Fibroblast of gingiva (primary cell): ENCODE measurements at regions not wholly inside any gene's neighbourhood (a gene's known extent, or its start where the extent isn't known, plus 50 kb on each side); places are given as distances from the start of the nearest gene placed in this dataset.

Experiments
- DNase-seq: peaks from one replicate; pipeline ENCODE4 v3.0.0-alpha.2; 2011; ENCODE audit warnings: low read depth

- no peak for DNase-seq
These were observed 166.7 kb downstream of the PTPN20 start for GRCh38 chr10:47077941-47078340.

- no peak for DNase-seq
These were observed 167.4 kb downstream of the PTPN20 start for GRCh38 chr10:47078393-47079203.

DNA sequence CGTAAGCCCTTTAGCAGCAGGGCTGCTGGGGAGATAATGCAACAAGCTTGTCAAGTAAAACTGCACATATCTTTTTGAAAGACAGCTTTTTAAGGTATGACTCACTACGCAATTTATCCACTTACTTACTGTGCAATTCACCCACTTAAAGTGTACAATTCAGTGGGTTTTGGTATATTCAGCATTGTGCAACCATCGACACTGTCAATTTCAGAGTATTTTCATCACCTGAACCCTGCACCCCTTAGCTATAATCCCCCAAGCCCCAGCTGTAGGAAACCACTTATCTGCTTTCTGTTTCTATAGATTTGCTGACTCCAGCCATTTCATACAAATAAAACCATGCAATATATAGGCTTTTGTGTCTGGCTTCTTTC, 168.0 kb downstream of the PTPN20 start:
- no peak for DNase-seq

- no peak for DNase-seq
These were observed 170.0 kb downstream of the PTPN20 start for GRCh38 chr10:47081264-47081663.

DNA sequence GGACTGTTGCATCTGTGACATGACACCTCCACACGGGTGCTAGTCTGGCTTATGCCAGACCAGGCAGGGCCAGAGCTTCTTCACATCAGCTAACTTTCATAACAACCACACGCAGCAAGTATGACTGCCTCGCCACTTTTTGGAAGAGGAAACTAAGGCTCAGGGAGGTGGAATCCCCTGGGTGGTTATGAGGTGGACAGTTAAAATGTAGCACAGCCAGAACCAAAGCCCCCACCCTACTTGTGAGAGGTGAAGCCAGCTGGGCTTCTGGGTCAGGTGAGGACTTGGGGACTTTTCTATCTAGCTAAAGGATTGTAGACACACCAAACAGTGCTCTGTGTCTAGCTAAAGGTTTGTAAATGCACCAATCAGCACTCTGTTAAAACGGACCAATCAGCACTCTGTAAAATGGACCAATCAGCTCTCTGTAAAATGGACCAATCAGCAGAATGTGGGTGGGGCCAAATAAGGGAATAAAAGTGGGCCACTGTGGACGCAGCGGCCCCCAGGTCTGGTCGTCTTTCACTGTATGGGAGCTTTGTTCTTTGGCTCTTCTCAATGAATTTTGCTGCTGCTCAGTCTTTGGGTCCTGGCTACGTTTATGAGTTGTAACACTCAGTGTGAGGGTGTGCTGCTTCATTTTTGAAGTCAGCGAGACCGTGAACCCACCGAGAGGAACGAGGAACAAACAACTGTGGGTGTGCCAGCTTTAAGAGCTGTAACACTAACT, 171.0 kb downstream of the PTPN20 start:
- no peak for DNase-seq

GRCh38 chr10:47087667-47088066, 176.4 kb downstream of the PTPN20 start:
- DNase-seq: no peak

- no peak for DNase-seq
These were observed 177.6 kb downstream of the PTPN20 start for GRCh38 chr10:47088656-47089354.

DNA sequence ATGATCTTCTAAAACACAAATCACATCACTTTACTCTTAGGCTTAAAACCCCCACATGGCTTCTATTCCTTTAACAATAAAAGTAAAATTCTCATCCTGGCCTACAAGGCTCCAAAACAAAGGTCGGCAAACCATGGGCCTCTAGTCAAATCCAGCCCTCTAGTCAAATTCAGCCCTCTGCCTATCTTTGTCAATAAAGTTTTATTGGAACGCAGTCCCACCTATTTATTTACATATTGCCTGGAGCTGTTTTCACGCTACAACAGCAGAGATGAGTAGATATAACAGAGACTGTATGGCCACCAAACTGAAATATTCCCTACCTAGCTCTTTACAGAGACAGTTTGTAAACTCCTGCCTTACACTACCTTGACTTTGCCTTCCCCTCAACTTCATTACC, 178.8 kb downstream of the PTPN20 start:
- DNase-seq: no peak

DNA sequence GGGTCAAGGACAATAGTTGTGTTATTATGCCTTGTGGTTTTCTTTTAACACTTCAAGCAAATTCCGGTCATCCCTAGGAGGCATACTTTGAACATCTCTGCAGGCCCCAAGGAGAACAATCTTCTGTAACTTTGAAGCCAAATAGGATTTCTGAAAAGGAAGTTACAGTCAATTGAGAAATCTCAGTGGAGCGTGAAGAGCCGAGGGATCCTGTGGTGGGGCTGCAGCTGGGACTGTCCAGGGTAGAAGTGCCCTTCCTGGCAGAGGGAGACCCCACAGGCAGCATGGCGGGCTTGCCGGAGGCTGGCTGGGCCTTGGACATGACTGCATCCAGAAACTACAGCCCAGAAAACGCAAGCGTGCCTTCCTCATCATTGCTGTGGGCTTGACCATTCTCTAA, 179.7 kb downstream of the PTPN20 start:
- DNase-seq: peak; percentile 22

DNA sequence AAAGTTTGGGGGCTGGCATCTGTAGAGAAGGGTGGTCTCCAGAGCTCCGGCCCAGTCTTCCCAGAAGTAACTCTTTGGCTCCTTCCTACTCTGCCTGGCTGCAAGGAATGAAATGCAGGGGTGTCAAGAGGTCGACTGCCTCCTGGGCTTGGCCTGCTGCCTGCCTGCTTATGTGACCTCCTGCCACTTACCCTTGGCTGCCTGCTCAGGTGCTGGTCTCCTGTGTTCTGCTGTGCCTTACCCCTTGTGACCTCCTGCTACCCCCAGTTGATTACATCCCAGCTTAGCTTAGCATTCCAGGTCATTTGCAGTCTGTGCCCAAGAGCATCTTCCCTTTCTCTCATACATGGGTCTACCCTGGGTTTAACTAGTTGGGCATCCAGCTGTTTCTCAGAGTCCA, 180.2 kb downstream of the PTPN20 start:
- no peak for DNase-seq

DNA sequence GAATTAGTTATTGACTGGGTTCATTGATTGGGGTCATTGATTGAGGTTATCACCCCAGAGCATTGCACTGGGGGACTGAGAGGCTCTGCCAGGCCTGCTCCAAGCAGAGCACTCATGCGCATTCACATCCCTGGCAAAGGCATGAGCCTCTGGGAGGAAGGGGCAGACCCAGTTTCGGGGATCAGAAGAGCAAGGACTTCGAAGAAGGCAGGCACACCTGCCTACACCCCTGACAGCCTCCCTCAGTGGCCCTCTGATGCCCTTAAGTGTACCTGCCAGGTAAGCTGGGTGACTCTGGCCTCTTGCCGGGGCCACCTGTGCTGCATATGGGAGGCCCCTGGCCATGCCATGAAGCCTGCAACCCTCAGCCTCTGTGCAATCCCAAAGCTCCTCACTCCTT, 181.1 kb downstream of the PTPN20 start:
- no peak for DNase-seq

- no peak for DNase-seq
These were observed 181.6 kb downstream of the PTPN20 start for GRCh38 chr10:47092831-47093230.

- DNase-seq: no peak
These were observed 182.9 kb downstream of the PTPN20 start for GRCh38 chr10:47094126-47094525.

DNA sequence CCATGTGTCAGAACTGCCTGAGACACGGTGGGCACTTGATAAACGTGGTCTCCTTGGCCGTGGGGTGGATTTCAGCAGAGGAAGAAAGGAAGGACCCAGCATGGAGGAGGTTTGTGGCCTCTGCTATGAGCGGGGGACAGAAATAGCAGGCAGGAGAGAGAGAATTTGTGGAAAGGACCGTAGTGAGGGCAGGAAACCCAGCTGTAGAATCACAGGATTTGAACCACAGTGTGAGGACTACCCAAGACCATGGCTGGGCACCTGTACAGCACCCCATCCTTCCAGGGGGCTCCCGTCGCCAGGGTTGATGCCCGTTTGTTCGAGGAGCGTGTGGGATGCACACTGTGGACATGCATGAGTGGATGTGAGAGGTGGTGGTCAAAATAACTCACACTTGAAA, 183.4 kb downstream of the PTPN20 start:
- DNase-seq: no peak

DNA sequence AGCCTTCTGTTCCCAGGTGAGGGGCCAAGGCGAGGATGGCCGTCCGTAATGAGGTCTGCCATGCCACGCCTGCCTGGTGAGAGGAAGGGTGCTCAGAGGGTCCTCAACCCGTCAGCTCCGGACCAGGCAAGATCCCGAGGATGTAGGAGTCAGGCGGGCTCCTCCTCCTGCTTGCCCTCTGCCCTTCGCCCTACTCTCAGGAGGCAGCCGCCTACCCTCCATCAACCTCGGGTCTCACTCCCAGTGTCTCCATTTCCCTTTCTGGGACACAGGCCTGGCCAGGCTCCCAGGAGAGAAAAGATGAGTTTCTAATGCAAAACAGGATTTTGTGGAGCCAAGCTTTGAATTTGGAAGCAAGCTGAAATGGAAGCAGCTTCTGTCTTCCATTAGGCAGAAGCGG, 184.0 kb downstream of the PTPN20 start:
- no peak for DNase-seq

GRCh38 chr10:47095848-47096612, 184.8 kb downstream of the PTPN20 start:
- DNase-seq: no peak

DNA sequence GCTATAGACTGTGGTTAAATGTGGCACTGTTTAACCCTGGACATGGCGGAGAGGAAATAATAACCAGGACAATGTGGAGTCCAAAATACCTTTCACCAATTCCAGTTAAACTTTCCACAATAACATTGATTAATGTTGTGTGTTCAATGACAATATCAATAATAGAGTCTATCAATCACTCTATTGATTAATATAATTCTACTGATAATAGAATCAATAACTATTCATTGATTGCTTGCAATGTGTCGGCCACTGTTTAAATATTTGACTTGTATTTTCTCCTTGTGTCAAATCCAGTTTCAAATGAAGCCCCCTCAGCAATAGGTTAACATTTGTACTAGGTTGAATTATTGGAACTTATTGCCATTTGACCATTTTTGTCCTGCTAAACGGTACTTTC, 187.0 kb downstream of the PTPN20 start:
- DNase-seq: no peak

GRCh38 chr10:47098964-47099363, 187.7 kb downstream of the PTPN20 start:
- no peak for DNase-seq

DNA sequence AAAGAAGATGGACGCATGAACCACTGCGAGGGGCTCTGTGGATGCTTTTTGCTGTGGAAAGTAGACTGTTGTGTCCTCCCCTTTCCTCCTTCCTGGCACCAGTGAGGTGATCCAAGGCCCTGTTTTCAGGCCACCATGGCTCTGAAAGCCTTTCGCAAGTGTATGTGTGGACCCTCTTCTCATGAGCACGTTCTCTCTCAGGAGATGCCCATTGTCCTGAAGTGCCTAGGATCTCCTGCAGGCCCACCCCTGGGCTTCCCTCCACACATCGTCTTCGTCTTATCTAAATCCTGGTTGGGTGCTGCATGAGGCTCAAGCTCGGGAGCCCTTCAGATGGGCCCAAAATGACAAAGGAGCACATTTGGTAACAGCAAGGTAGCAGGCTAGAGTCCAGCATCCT, 188.2 kb downstream of the PTPN20 start:
- no peak for DNase-seq

GRCh38 chr10:47101196-47101595, 190.0 kb downstream of the PTPN20 start:
- no peak for DNase-seq

DNA sequence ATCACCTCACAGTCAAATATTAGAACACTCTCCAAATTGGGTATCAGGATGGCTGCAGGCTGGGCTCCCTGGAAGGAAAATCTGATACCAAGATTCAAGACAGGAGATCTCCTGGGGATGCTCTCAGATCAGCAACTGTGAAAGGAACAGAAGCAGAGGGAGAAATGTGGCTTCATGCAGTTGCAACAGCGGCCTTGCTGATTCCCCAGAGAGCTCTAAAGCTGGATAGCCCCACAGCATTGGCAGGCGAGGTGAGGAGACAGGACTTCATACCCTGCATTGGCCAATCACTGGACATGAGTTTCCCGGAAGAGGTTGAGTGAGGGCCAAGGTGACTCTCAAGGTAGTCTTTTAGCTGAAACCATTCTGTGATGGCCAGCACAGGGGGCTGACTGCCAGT, 190.6 kb downstream of the PTPN20 start:
- DNase-seq: no peak

GRCh38 chr10:47104151-47104605, 192.9 kb downstream of the PTPN20 start:
- no peak for DNase-seq
